ENCODE measurements at regions not wholly inside any gene's neighbourhood (a gene's known extent, or its start where the extent isn't known, plus 50 kb on each side); places are given as distances from the start of the nearest gene placed in this dataset.

DNA sequence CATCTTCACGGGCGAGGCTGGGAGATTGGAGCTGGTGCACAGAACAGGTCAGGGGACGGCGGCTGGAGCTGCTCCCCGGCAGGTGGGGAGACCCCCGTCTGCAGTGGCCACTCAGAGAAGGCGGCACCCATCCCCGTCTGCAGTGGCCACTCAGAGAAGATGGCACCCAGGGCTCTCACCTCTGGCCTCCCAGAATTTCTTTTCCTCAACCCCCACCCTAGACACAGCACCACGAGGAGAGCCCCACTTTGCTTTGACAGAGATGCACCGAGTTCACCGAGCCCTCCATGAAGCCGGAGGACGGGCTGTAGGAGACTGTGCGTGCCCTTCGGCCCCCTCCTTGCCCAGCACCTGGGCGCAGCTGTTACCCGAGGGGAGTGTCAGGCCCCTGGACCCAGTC is 201.6 kb upstream of the SALL3 start:
- TF ChIP-seq, protein P1, sequence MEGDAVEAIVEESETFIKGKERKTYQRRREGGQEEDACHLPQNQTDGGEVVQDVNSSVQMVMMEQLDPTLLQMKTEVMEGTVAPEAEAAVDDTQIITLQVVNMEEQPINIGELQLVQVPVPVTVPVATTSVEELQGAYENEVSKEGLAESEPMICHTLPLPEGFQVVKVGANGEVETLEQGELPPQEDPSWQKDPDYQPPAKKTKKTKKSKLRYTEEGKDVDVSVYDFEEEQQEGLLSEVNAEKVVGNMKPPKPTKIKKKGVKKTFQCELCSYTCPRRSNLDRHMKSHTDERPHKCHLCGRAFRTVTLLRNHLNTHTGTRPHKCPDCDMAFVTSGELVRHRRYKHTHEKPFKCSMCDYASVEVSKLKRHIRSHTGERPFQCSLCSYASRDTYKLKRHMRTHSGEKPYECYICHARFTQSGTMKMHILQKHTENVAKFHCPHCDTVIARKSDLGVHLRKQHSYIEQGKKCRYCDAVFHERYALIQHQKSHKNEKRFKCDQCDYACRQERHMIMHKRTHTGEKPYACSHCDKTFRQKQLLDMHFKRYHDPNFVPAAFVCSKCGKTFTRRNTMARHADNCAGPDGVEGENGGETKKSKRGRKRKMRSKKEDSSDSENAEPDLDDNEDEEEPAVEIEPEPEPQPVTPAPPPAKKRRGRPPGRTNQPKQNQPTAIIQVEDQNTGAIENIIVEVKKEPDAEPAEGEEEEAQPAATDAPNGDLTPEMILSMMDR (IDR thresholded peaks at IDR 0.05; ENCODE audit: insufficient read depth, low read length) = no peak
- no peak overlapping the region for H3K4me3 ChIP-seq (ENCODE audit: low read depth, low read length)
- no peak for DNase-seq (ENCODE audit: low read depth)

DNA sequence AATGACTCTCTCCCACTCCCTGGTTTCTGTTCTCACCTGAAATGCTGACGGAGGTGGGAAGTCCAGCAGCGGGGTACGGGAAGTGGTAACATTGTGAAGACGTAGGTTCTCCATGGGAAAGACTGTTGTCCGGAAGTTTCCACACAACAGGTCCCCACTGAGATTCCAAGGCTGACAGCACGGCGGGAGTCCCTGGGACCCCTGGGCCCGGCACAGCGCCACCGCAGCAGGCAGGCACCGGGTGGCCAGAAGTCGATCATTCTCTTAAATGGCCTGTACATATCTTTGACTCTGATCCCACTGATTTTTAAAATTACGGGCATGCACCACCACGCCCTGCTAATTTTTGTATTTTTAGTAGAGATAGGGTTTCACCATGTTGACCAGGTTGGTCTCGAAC is 201.0 kb upstream of the SALL3 start:
- TF ChIP-seq, protein P1 (IDR thresholded peaks at IDR 0.05; ENCODE audit: insufficient read depth, low read length) = no peak
- no peak for DNase-seq (ENCODE audit: low read depth)

DNA sequence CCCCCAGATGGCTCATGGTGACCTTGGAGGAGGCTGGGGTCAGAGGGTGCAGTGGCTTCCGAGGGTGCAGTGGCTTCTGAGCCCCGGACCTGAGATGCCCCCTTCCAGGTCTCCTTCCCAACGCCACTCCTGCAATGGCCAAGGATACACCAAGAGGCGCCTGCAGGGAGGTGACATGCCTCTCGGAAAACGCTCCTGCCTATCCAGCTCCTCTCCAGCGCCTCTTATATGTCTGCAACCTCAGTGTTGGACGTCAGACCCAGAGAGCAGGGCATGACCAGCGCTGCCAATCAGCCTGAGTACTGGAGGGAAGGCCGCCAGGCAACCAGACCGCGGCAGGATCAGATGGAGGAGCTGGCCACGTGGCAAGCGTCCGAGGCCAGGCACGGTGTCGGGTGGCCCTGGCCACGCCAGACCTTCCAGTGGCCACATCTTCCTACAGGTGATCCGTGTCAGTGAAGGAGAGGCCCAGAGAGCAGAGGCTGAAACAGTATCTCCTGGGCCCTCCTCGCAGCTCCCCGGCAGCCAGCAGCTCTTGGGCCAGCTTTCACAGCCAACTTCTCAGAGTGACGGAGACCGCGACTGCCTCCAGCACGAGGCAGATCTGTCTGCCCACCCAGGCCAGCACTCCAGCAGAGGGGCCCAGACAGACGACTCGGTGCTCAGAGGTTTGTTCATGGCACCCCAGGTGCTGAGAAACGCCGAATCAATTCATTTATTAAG is 199.5 kb upstream of the SALL3 start:
- TF ChIP-seq, protein P1 (IDR thresholded peaks at IDR 0.05; ENCODE audit: insufficient read depth, low read length) = no peak
- H3K4me3 ChIP-seq (ENCODE audit: low read depth, low read length) = no peak overlapping the region
- no peak for DNase-seq (ENCODE audit: low read depth)

More for the DNA sequence above, 201.0 kb upstream of the SALL3 start:
- H3K4me3 ChIP-seq (ENCODE audit: low read depth, low read length) = no peak overlapping the region

DNA sequence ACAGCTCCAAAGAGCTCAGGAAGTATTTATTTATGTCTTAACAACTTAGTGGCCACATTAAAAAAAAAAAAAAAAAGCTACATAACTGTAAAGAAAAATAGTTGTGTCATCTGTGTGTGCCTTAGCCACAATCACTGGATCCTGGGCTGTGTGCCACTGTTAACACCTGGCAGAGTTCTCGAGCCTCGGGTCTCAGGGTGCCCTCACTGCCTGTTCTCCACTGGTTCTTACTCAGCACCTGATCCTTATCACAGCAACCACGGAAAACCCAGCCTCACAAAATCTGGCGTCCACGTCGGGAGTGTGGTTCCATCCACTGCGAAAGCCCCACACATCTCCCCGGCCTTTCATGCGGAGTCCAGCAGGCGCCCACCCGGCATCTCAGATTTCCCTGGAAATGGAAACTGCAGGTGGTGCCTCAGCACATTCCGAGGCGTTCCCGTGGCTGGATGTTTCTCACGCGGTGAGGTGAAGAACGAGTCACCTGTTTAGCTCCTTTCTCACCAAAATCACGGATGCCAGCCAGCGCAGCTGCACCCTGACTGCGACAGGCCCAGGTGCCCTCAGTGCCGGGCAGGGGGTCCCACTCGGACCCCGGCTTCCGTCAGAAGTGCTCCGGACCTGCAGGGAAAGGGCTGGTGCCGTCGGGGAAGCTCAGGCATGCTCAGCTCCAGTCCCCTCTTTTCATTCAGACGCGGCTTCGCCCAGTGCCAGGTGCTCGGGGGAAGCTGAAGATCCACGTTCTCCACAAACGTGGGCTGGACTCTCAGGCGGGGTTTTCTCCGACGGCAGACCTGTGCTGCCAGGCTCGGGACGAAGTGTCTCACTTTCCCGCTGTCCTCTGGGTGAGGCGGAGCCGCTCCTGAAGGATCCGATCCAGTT is 198.7 kb upstream of the SALL3 start:
- TF ChIP-seq, protein P1 (IDR thresholded peaks at IDR 0.05; ENCODE audit: insufficient read depth, low read length) = no peak
- DNase-seq (ENCODE audit: low read depth) = no peak
- no peak overlapping the region for H3K4me3 ChIP-seq (ENCODE audit: low read depth, low read length)

DNA sequence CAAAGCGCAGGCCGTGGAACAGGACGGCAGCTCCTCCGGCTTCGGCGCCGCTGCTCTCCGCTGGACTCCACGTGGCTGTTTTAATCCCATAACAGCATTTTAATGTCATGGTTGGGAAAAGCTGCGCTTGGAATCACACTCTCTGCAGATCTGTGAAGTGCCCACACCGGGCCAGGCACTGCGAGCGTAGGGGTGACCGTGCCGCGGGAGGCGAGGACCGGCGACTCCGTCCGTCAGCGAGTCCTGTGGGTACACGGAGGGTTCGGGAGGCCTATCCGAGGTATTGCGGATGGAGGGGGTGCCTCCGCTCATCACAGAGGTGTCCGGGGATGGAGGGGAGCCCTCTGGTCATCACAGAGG is 198.0 kb upstream of the SALL3 start:
- DNase-seq (ENCODE audit: low read depth) = no peak
- H3K4me3 ChIP-seq (ENCODE audit: low read depth, low read length) = no peak overlapping the region
- TF ChIP-seq, protein P1 (IDR thresholded peaks at IDR 0.05; ENCODE audit: insufficient read depth, low read length) = no peak

DNA sequence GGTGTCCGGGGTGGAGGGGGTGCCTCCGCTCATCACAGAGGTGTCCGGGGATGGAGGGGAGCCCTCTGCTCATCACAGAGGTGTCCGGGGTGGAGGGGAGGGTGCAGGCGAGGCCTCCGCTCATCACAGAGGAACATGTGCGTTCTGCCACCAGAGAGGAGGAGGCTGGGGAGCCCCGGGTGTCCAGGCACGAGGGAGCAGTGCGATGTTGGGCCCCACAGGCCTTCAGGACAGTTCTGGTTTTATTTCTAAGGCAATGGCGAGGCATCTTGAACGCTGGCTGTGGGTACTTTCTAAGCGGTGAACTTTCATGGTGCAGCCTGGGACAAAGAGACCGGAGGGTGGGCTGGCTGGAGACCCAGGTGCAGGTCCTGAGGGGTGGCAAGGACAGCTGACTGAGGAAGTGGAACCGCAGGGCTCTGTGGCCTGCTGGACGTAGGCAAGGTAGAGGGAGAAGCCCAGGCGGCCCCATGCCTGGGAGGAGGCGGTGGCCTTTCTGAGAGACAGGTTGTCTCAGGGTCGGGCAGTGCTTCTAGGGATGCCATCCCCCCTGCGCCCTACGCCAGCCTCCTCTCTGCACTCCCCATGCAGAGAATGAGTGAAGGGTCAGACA is 196.6 kb upstream of the SALL3 start:
- no peak for DNase-seq (ENCODE audit: low read depth)
- H3K4me3 ChIP-seq (ENCODE audit: low read depth, low read length) = no peak overlapping the region
- TF ChIP-seq, protein P1 (IDR thresholded peaks at IDR 0.05; ENCODE audit: insufficient read depth, low read length) = no peak

Data from fibroblast of the aortic adventitia (primary cell).